WTC11 (cell line): ENCODE measurements at regions not wholly inside any gene's neighbourhood (a gene's known extent, or its start where the extent isn't known, plus 50 kb on each side); places are given as distances from the start of the nearest gene placed in this dataset.

Experiments
- ATAC-seq: fragments of 200-7000 bp; cut with Tn5 transposase; 2 replicates; pipeline ENCODE4 v1.10.0; 2021; ENCODE audit warnings: mild to moderate bottlenecking, moderate library complexity
- CTCF ChIA-PET: fragments of 300-600 bp; sonication (Branson Sonifier 250); formaldehyde crosslinking; loops from one replicate; lab custom pipeline; 2021; ENCODE audit warnings: antibody characterized with exemption; lab: Charles Lee
- POLR2A ChIA-PET: fragments of 350-600 bp; sonication (Branson Sonifier 250); formaldehyde crosslinking; loops from one replicate; lab custom pipeline; 2021; ENCODE audit warnings: antibody characterized with exemption; lab: Charles Lee
- DNase-seq: peaks from one replicate; pipeline ENCODE4 v3.0.0; 2021; ENCODE audit warnings: low spot score
- H3K27ac Mint-ChIP-seq: 2 replicates; pipeline ENCODE4 v1.8.0; 2021; ENCODE audit warnings: mixed read lengths
- H3K27me3 Mint-ChIP-seq: 2 replicates; pipeline ENCODE4 v1.8.0; 2021; ENCODE audit warnings: low read depth, mild to moderate bottlenecking, moderate library complexity, mixed read lengths
- H3K36me3 Mint-ChIP-seq: 2 replicates; pipeline ENCODE4 v1.8.0; 2021; ENCODE audit warnings: mixed read lengths
- H3K4me1 Mint-ChIP-seq: 2 replicates; pipeline ENCODE4 v1.8.0; 2022; ENCODE audit warnings: mixed read lengths
- H3K4me3 Mint-ChIP-seq: 2 replicates; pipeline ENCODE4 v1.8.0; 2021; ENCODE audit warnings: mild to moderate bottlenecking, moderate library complexity, mixed read lengths
- H3K9me3 Mint-ChIP-seq: 2 replicates; pipeline ENCODE4 v1.8.0; 2021; ENCODE audit warnings: mixed read lengths
- E2F4 ChIP-seq: sonication (generic); formaldehyde crosslinking; IDR thresholded peaks from 2 replicates; pipeline ENCODE4 v1.8.1; 2022; ENCODE audit warnings: low read depth, mild to moderate bottlenecking, moderate library complexity, missing genetic modification reagents, borderline replicate concordance
- ELF4 ChIP-seq: sonication (generic); formaldehyde crosslinking; IDR thresholded peaks from 2 replicates; pipeline ENCODE4 v1.8.1; 2022; ENCODE audit warnings: low read depth, mild to moderate bottlenecking, moderate library complexity, missing genetic modification reagents
- GABPB1 ChIP-seq: sonication (generic); formaldehyde crosslinking; IDR thresholded peaks from 2 replicates; pipeline ENCODE4 v1.8.1; 2023; ENCODE audit warnings: mild to moderate bottlenecking, missing genetic modification reagents
- HMGXB4 ChIP-seq: sonication (generic); formaldehyde crosslinking; IDR thresholded peaks from 2 replicates; pipeline ENCODE4 v1.8.1; 2023; ENCODE audit warnings: mild to moderate bottlenecking, moderate library complexity, missing genetic modification reagents
- OVOL2 ChIP-seq: fragments of 250-450 bp; sonication (Bioruptor Pico); IDR thresholded peaks from 2 replicates; pipeline ENCODE4 v1.9.0; 2021; ENCODE audit warnings: mild to moderate bottlenecking, borderline replicate concordance
- ZBTB21 ChIP-seq: sonication (generic); formaldehyde crosslinking; IDR thresholded peaks from 2 replicates; pipeline ENCODE4 v1.8.1; 2023; ENCODE audit warnings: mild to moderate bottlenecking, missing genetic modification reagents, borderline replicate concordance
- ZNF232 ChIP-seq: sonication (generic); formaldehyde crosslinking; IDR thresholded peaks from 2 replicates; pipeline ENCODE4 v1.8.0; 2022; ENCODE audit warnings: mild to moderate bottlenecking, missing genetic modification reagents
- ZNF263 ChIP-seq: sonication (generic); formaldehyde crosslinking; IDR thresholded peaks from 2 replicates; pipeline ENCODE4 v1.8.1; 2022; ENCODE audit warnings: low read depth, mild to moderate bottlenecking, moderate library complexity, missing genetic modification reagents
- ZNF416 ChIP-seq: fragments of 250-450 bp; sonication (Bioruptor Pico); IDR thresholded peaks from 2 replicates; pipeline ENCODE4 v1.9.0; 2021; ENCODE audit warnings: mild to moderate bottlenecking, inconsistent platforms
- ZNF532 ChIP-seq: fragments of 250-450 bp; sonication (Bioruptor Pico); IDR thresholded peaks from 2 replicates; pipeline ENCODE4 v1.9.0; 2021; ENCODE audit warnings: mild to moderate bottlenecking, borderline replicate concordance
- TF ChIP-seq, protein P1 (sequence below): sonication (generic); formaldehyde crosslinking; IDR thresholded peaks from 2 replicates; pipeline ENCODE4 v1.8.1; 2022; ENCODE audit warnings: mild to moderate bottlenecking, moderate library complexity, missing genetic modification reagents
- TF ChIP-seq, protein P2 (sequence below): sonication (generic); formaldehyde crosslinking; conservative IDR thresholded peaks from 2 replicates; pipeline ENCODE4 v1.8.1; 2022; ENCODE audit warnings: mild to moderate bottlenecking, missing genetic modification reagents
- TF ChIP-seq, protein P3 (sequence below): fragments of 250-450 bp; sonication (Bioruptor Pico); IDR thresholded peaks from 2 replicates; pipeline ENCODE4 v1.9.0; 2021; ENCODE audit warnings: moderate library complexity, mild to moderate bottlenecking, inconsistent platforms, borderline replicate concordance
- TF ChIP-seq, protein P4 (sequence below): fragments of 250-450 bp; sonication (Bioruptor Pico); IDR thresholded peaks from 2 replicates; pipeline ENCODE4 v2.1.2; 2022; ENCODE audit warnings: mild to moderate bottlenecking, moderate library complexity

DNA sequence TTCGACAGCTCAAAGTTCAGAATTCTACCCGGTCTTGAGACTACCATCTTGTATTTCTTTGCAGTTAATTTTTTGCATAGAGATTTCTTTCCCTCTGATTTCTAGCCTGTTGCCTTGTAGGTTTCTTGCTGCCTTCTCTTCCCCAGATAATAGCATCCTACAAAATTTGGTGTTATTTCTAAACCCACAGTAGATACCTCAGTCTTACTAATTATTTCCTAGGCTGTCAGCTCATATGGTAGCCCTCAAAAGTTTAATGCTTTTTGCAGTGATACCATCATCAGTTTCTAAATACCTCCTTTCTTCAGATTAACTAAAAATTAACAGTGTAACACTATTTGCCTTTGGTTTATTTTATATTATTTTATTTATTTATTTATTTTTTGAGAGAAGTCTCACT lies 61.9 kb upstream of the TMPO start (continued):
- TF ChIP-seq ZNF532 (CRISPR knock-in tag): no peak
- TF ChIP-seq, protein P1, sequence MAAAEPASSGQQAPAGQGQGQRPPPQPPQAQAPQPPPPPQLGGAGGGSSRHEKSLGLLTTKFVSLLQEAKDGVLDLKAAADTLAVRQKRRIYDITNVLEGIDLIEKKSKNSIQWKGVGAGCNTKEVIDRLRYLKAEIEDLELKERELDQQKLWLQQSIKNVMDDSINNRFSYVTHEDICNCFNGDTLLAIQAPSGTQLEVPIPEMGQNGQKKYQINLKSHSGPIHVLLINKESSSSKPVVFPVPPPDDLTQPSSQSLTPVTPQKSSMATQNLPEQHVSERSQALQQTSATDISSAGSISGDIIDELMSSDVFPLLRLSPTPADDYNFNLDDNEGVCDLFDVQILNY: no peak
- TF ChIP-seq GABPB1 (CRISPR knock-in tag): no peak
- no peak for TF ChIP-seq OVOL2 (CRISPR knock-in tag)
- TF ChIP-seq, all 79 proteins: peak for 0

DNA sequence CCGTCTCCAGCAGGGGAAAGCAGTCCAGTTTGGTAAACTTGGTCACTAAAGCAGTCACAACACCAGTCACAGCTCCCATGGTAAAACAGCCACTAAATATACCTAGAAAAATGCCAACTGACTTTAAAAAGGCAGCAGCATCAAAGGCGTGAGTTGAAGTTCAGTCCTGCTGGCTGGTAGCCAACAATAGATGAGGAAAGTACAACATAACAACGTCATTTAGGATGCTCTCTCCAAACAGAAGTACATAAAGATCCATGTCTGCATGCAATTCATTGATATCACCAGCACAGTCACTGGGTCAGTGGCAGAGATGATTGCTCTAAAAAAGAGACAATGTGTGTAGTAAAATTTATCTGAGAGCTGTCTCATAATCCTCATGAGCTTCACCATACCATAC lies 59.3 kb upstream of the TMPO start:
- ATAC-seq (no peak), DNase-seq (no peak)
- peak overlapping the region; percentile 33; the same call in 1 of the 2 replicates for H3K27ac Mint-ChIP-seq
- peak overlapping the region; percentile 65 for H3K4me3 Mint-ChIP-seq
- CTCF ChIA-PET: interaction anchor here (0.6 to 1.7 kb wide), 2 partner anchors 27 to 111 kb away, joined by 3 to 6 read pairs; no protein-coding TSS in a partner anchor
- H3K9me3 Mint-ChIP-seq: no peaks in the 10 kb centered on the region
- POLR2A ChIA-PET: interaction anchor here (0.6 kb wide), 1 partner anchor 56 kb away, joined by 4 read pairs; no protein-coding TSS in a partner anchor
- TF ChIP-seq ZNF416 (CRISPR knock-in tag): no peak
- no peak for TF ChIP-seq HMGXB4 (CRISPR knock-in tag)
- TF ChIP-seq OVOL2 (CRISPR knock-in tag): no peak
- TF ChIP-seq ELF4: no peak
- TF ChIP-seq, protein P2, sequence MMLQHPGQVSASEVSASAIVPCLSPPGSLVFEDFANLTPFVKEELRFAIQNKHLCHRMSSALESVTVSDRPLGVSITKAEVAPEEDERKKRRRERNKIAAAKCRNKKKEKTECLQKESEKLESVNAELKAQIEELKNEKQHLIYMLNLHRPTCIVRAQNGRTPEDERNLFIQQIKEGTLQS (CRISPR knock-in tag): no peak
- H3K4me1 Mint-ChIP-seq: peaks cover 10% of the 10 kb centered on the region
- peaks cover 21% of the 10 kb centered on the region for H3K27me3 Mint-ChIP-seq
- H3K36me3 Mint-ChIP-seq: no peaks in the 10 kb centered on the region

DNA sequence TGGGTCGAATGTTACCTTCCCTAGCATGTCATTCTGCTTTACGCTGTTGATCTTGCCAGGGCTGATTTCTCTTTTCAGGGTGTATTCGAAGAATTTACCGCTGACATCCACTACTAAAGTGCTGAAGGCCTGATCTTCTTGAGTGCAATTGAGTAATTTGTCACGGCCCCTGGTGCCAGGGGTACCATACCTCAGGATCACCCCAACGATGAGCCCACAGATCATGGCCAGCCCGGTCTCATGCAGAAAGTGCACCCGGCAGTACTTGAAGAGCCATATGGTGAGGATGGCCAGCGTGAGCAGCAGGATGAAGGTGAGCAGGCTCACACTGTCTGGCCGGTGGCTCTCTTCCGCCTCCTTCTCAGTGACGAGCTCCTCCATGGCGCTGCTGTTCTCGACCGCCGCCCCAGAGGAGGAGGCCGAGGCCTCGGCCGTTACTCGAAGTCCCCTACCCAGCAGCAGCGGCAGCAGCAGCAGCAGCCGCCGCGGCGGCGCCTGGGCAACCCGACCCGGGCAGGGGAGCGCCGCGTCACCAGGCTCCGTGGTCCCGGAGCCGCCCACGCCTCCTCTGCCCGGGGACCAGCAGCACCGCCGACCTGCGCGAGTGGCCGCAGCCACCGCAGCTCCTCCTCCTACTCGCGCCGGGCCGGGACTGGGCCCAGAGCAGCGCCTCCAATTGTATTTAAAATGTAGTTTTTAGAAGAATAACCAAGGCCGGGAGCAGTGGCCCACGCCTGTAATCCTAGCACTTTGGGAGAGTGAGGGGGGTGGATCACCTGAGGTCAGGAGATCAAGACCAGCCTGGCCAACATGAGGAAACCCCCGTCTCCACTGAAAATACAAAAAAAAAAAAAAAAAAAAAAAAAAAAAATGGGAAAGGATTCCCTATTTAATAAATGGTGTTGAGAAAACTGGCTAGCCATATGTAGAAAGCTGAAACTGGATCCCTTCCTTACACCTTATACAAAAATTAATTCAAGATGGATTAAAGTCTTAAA lies 58.5 kb upstream of the TMPO start:
- ChIA-PET CTCF (interaction anchor here (0.6 to 1.7 kb wide), 6 partner anchors 10 to 110 kb away, joined by 3 to 11 read pairs (median 4); no protein-coding TSS in a partner anchor), POLR2A (interaction anchor here (0.6 to 1.0 kb wide), 5 partner anchors 9 to 1135 kb away, joined by 3 to 5 read pairs (median 3); no protein-coding TSS in a partner anchor)
- H3K36me3 Mint-ChIP-seq: no peaks in the 10 kb centered on the region
- TF ChIP-seq, protein P3, sequence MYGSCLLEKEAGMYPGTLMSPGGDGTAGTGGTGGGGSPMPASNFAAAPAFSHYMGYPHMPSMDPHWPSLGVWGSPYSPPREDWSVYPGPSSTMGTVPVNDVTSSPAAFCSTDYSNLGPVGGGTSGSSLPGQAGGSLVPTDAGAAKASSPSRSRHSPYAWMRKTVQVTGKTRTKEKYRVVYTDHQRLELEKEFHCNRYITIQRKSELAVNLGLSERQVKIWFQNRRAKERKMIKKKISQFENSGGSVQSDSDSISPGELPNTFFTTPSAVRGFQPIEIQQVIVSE (CRISPR knock-in tag): no peak
- TF ChIP-seq, protein P1: 0 out of 2 replicates have a peak, but pooled peaks have one; percentile 47
- peak; percentile 27; the same call in 1 of the 2 replicates for TF ChIP-seq ZBTB21 (CRISPR knock-in tag)
- TF ChIP-seq HMGXB4 (CRISPR knock-in tag): peak; percentile 69; the same call in 1 of the 2 replicates
- TF ChIP-seq, protein P4, sequence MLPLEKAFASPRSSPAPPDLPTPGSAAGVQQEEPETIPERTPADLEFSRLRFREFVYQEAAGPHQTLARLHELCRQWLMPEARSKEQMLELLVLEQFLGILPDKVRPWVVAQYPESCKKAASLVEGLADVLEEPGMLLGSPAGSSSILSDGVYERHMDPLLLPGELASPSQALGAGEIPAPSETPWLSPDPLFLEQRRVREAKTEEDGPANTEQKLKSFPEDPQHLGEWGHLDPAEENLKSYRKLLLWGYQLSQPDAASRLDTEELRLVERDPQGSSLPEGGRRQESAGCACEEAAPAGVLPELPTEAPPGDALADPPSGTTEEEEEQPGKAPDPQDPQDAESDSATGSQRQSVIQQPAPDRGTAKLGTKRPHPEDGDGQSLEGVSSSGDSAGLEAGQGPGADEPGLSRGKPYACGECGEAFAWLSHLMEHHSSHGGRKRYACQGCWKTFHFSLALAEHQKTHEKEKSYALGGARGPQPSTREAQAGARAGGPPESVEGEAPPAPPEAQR (CRISPR knock-in tag): no peak
- no peak for TF ChIP-seq ZNF232 (CRISPR knock-in tag)
- 0 out of 2 replicates have a peak, but pooled peaks have one; percentile 24 for TF ChIP-seq E2F4 (CRISPR knock-in tag)
- peak; percentile 74; the same call in 1 of the 2 replicates for TF ChIP-seq ZNF263

More for the DNA sequence above, 58.5 kb upstream of the TMPO start:
- Mint-ChIP-seq H3K27ac (peak overlapping the region; percentile 82), H3K4me3 (peak overlapping the region; percentile 65), H3K9me3 (no peaks in the 10 kb centered on the region), H3K27me3 (peaks cover 21% of the 10 kb centered on the region), H3K4me1 (peaks cover 10% of the 10 kb centered on the region)
- ATAC-seq: peak; percentile 95
- peak; percentile 74 for DNase-seq
